OCI-LY7 (cell line): ENCODE measurements at regions not wholly inside any gene's neighbourhood (a gene's known extent, or its start where the extent isn't known, plus 50 kb on each side); places are given as distances from the start of the nearest gene placed in this dataset.

Experiments
- BruUV-seq: library from RNA; stranded (reverse); fragments of 400-500 nt; replicated peaks from 2 replicates; lab custom pipeline; 2021; lab: Mats Ljungman, UMichigan
- CTCF ChIA-PET: fragments of 300-600 bp; sonication (Branson Sonifier 250); formaldehyde crosslinking; loops from one replicate; lab custom pipeline; 2022; ENCODE audit warnings: antibody characterized with exemption; ENCODE audit not compliant: unreplicated experiment; lab: Charles Lee
- POLR2A ChIA-PET: fragments of 300-600 bp; sonication (Branson Sonifier 250); formaldehyde crosslinking; loops from one replicate; lab custom pipeline; 2022; ENCODE audit warnings: antibody characterized with exemption; lab: Charles Lee
- DNase-seq: peaks from one replicate; pipeline ENCODE4 v3.0.0-alpha.2; 2015; ENCODE audit warnings: low spot score
- H2AFZ ChIP-seq: fragments of 200-600 bp; sonication (generic), shearing (Covaris generic); 2 replicates; pipeline ENCODE4 v1.6.1; 2014; ENCODE audit warnings: mild to moderate bottlenecking, antibody characterized with exemption, low read length, moderate library complexity
- H3K27ac ChIP-seq: fragments of 200-600 bp; sonication (generic); 2 replicates; pipeline ENCODE4 v1.5.1; 2014; ENCODE audit warnings: mixed run types, low read depth, mild to moderate bottlenecking, moderate library complexity, low read length, inconsistent platforms; ENCODE audit not compliant: poor library complexity, severe bottlenecking
- H3K36me3 ChIP-seq: fragments of 200-600 bp; sonication (generic); 2 replicates; pipeline ENCODE4 v1.6.1; 2014; ENCODE audit warnings: mild to moderate bottlenecking, antibody characterized with exemption, low read length, moderate library complexity, mixed read lengths; ENCODE audit not compliant: insufficient read depth
- H3K4me1 ChIP-seq: fragments of 200-600 bp; sonication (generic); 2 replicates; pipeline ENCODE4 v1.5.1; 2014; ENCODE audit warnings: mild to moderate bottlenecking, low read length; ENCODE audit not compliant: insufficient read depth, poor library complexity, severe bottlenecking
- H3K4me2 ChIP-seq: fragments of 200-600 bp; sonication (generic); 2 replicates; pipeline ENCODE4 v1.6.1; 2014; ENCODE audit warnings: mild to moderate bottlenecking, low read length
- H3K4me3 ChIP-seq: fragments of 200-600 bp; sonication (generic); 2 replicates; pipeline ENCODE4 v1.5.1; 2014; ENCODE audit warnings: mild to moderate bottlenecking, low read depth, low read length; ENCODE audit not compliant: poor library complexity, severe bottlenecking
- H3K79me2 ChIP-seq: fragments of 200-600 bp; sonication (generic); 2 replicates; pipeline ENCODE4 v1.6.1; 2016; ENCODE audit warnings: low read depth, mild to moderate bottlenecking, low read length, moderate library complexity, mixed read lengths; ENCODE audit not compliant: insufficient read depth
- H3K9me2 ChIP-seq: fragments of 200-600 bp; sonication (generic); 2 replicates; pipeline ENCODE4 v1.6.1; 2016; ENCODE audit warnings: mild to moderate bottlenecking, low read length, mixed read lengths; ENCODE audit not compliant: insufficient read depth
- H3K9me3 ChIP-seq: fragments of 200-600 bp; sonication (generic); 2 replicates; pipeline ENCODE4 v1.6.1; 2014; ENCODE audit warnings: mild to moderate bottlenecking, mixed run types, low read length, mixed read lengths
- H4K20me1 ChIP-seq: fragments of 200-600 bp; sonication (generic); 2 replicates; pipeline ENCODE4 v1.6.1; 2014; ENCODE audit warnings: mild to moderate bottlenecking, antibody characterized with exemption, low read length, moderate library complexity, mixed read lengths; ENCODE audit not compliant: insufficient read depth
- CTCF ChIP-seq: fragments of 200-600 bp; sonication (generic); conservative IDR thresholded peaks from 2 replicates; pipeline ENCODE4 v1.5.1; 2014; ENCODE audit warnings: mild to moderate bottlenecking, antibody characterized with exemption, low read length, moderate library complexity, mixed read lengths
- EZH2phosphoT487 ChIP-seq: fragments of 200-600 bp; sonication (generic); IDR thresholded peaks from 2 replicates; pipeline ENCODE4 v1.6.1; 2018; ENCODE audit warnings: low read depth, borderline replicate concordance, mild to moderate bottlenecking, mixed run types, antibody characterized with exemption, low read length, moderate library complexity, mixed read lengths
- intact Hi-C: fragments of 100-400 bp; cut with micrococcal nuclease; formaldehyde crosslinking; loops from one replicate; pipeline ENCODE4 v1.10.0; 2022; ENCODE audit not compliant: unreplicated experiment

GRCh38 chr12:58321414-58321813 is 380.0 kb downstream of the ATP23 start:
- TF ChIP-seq CTCF (no peak), EZH2phosphoT487 (no peak)
- POLR2A ChIA-PET: no interaction called here
- Histone ChIP-seq H4K20me1 (no peaks in the 10 kb centered on the region), H2AFZ (no peak overlapping the region), H3K4me1 (no peaks in the 10 kb centered on the region), H3K36me3 (no peaks in the 10 kb centered on the region), H3K4me2 (no peak overlapping the region), H3K9me2 (no peaks in the 10 kb centered on the region), H3K9me3 (no peaks in the 10 kb centered on the region), H3K79me2 (no peaks in the 10 kb centered on the region), H3K27ac (no peak overlapping the region), H3K4me3 (no peak overlapping the region)
- intact Hi-C loops: no loop called here
- CTCF ChIA-PET: no interaction called here
- BruUV-seq: no TSS peak
- no peak for DNase-seq

- ChIA-PET POLR2A (no interaction called here), CTCF (no interaction called here)
- no peak for TF ChIP-seq EZH2phosphoT487
- no peak for TF ChIP-seq CTCF
- no peaks in the 10 kb centered on the region for H3K36me3 ChIP-seq
- no peak overlapping the region for H3K27ac ChIP-seq
- no peak overlapping the region for H3K4me2 ChIP-seq
- H3K4me3 ChIP-seq: no peak overlapping the region
- DNase-seq: no peak
- no peaks in the 10 kb centered on the region for H3K9me2 ChIP-seq
- H3K4me1 ChIP-seq: no peaks in the 10 kb centered on the region
- no peaks in the 10 kb centered on the region for H3K9me3 ChIP-seq
- no peak overlapping the region for H2AFZ ChIP-seq
- BruUV-seq: no TSS peak
- no peaks in the 10 kb centered on the region for H4K20me1 ChIP-seq
- H3K79me2 ChIP-seq: no peaks in the 10 kb centered on the region
- intact Hi-C loops: no loop called here
Measured at GRCh38 chr12:58323676-58324075, 382.3 kb downstream of the ATP23 start.

- H3K27ac ChIP-seq: no peak overlapping the region
- H3K4me3 ChIP-seq: no peak overlapping the region
- no peak for DNase-seq
- intact Hi-C loops: no loop called here
- no peak overlapping the region for H3K4me2 ChIP-seq
- H3K9me2 ChIP-seq: no peaks in the 10 kb centered on the region
- no peaks in the 10 kb centered on the region for H3K9me3 ChIP-seq
- ChIA-PET CTCF (no interaction called here), POLR2A (no interaction called here)
- H3K79me2 ChIP-seq: no peaks in the 10 kb centered on the region
- TF ChIP-seq CTCF: no peak
- no peak for TF ChIP-seq EZH2phosphoT487
- no peaks in the 10 kb centered on the region for H3K36me3 ChIP-seq
- H3K4me1 ChIP-seq: no peaks in the 10 kb centered on the region
- no peak overlapping the region for H2AFZ ChIP-seq
- H4K20me1 ChIP-seq: no peaks in the 10 kb centered on the region
- no TSS peak for BruUV-seq
Measured at GRCh38 chr12:58325561-58325960, 384.2 kb downstream of the ATP23 start.
